GM12874 (cell line): ENCODE measurements at regions not wholly inside any gene's neighbourhood (a gene's known extent, or its start where the extent isn't known, plus 50 kb on each side); places are given as distances from the start of the nearest gene placed in this dataset.

ENCODE experiments used
- CTCF ChIP-seq: IDR thresholded peaks from 2 replicates; pipeline ENCODE4 v1.5.1; 2011; ENCODE audit warnings: low read depth, mild to moderate bottlenecking, control low read depth, low read length, moderate library complexity; ENCODE audit not compliant: insufficient read depth

- no peak for TF ChIP-seq CTCF
Measured at GRCh38 chr5:58265246-58265930, 194.5 kb downstream of the PLK2 start.

GRCh38 chr5:58264276-58264675, 195.6 kb downstream of the PLK2 start:
- TF ChIP-seq CTCF: no peak

GRCh38 chr5:58263296-58263695, 196.6 kb downstream of the PLK2 start:
- no peak for TF ChIP-seq CTCF

- TF ChIP-seq CTCF: no peak
Measured at GRCh38 chr5:58262226-58262625, 197.7 kb downstream of the PLK2 start.

GRCh38 chr5:58261605-58262004, 198.3 kb downstream of the PLK2 start:
- TF ChIP-seq CTCF: no peak

- TF ChIP-seq CTCF: no peak
Measured at GRCh38 chr5:58260243-58260642, 199.6 kb downstream of the PLK2 start.

- TF ChIP-seq CTCF: no peak
Measured at GRCh38 chr5:58259685-58260152, 200.2 kb downstream of the PLK2 start.
